ENCODE measurements at regions not wholly inside any gene's neighbourhood (a gene's known extent, or its start where the extent isn't known, plus 50 kb on each side); places are given as distances from the start of the nearest gene placed in this dataset.

DNA sequence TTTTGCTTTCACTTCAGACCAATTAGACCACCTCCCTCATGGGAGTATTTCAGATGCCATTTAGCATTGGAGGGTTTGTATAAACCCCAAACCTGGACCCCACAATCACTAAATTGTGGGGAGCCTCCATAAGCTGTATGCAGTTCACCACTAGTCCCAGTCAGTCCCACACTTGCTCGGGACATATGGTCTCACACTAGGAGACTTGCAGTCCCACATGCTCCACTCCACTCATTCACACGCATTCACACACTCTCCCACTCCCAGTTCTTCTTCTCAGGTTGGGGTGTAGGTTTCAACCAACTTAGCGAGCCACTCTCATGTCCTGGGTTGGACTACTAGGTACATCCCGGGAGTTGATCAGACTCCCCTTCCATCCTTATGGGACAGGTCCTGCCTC is 84.5 kb upstream of the GPR6 start:
- DNase-seq (ENCODE audit: low read depth, low spot score): no peak
- no peak overlapping the region for H3K4me3 ChIP-seq (ENCODE audit: control insufficient read depth in 2 of 3, extremely low read depth in 1 of 3, insufficient read depth in 2 of 3, low read depth in 1 of 3, low read length in 3 of 3)
- no peaks in the 10 kb centered on the region for H4K20me1 ChIP-seq (ENCODE audit: control insufficient read depth, extremely low read depth, insufficient read depth, low read length)
- H3K27ac ChIP-seq (ENCODE audit: control insufficient read depth, insufficient read depth, low read length): no peak overlapping the region
- dilution Hi-C loops (cut with MboI; ENCODE audit: extremely low pct_ligation_motif_present, low sequenced_read_pairs): no loop called here
- no peak for TF ChIP-seq EZH2 (IDR thresholded peaks at IDR 0.05; ENCODE audit: low read length)
- TF ChIP-seq, protein P1, sequence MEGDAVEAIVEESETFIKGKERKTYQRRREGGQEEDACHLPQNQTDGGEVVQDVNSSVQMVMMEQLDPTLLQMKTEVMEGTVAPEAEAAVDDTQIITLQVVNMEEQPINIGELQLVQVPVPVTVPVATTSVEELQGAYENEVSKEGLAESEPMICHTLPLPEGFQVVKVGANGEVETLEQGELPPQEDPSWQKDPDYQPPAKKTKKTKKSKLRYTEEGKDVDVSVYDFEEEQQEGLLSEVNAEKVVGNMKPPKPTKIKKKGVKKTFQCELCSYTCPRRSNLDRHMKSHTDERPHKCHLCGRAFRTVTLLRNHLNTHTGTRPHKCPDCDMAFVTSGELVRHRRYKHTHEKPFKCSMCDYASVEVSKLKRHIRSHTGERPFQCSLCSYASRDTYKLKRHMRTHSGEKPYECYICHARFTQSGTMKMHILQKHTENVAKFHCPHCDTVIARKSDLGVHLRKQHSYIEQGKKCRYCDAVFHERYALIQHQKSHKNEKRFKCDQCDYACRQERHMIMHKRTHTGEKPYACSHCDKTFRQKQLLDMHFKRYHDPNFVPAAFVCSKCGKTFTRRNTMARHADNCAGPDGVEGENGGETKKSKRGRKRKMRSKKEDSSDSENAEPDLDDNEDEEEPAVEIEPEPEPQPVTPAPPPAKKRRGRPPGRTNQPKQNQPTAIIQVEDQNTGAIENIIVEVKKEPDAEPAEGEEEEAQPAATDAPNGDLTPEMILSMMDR (optimal IDR thresholded peaks at IDR 0.05 in 1 of 3, IDR thresholded peaks at IDR 0.05 in 1 of 3, conservative IDR thresholded peaks at IDR 0.05 in 1 of 3; ENCODE audit: extremely low read depth in 1 of 3, insufficient read depth in 2 of 3, low read length in 3 of 3): no peak
- no peaks in the 10 kb centered on the region for H3K9me3 ChIP-seq (ENCODE audit: control insufficient read depth, low read depth, low read length)
- no peaks in the 10 kb centered on the region for H3K27me3 ChIP-seq (ENCODE audit: control insufficient read depth, extremely low read depth, insufficient read depth, low read length)
- H3K9ac ChIP-seq (ENCODE audit: control insufficient read depth, extremely low read depth, insufficient read depth, low read length): no peak overlapping the region
- no peak for FAIRE-seq
- H3K4me2 ChIP-seq (ENCODE audit: control insufficient read depth, extremely low read depth, insufficient read depth, low read depth, low read length): peak overlapping the region; percentile 35
- no peak overlapping the region for H2AFZ ChIP-seq (ENCODE audit: control insufficient read depth, low read length)
- no peaks in the 10 kb centered on the region for H3K36me3 ChIP-seq (ENCODE audit: control insufficient read depth in 2 of 2, extremely low read depth in 1 of 2, insufficient read depth in 2 of 2, low read length in 2 of 2)
- no peaks in the 10 kb centered on the region for H3K9me1 ChIP-seq (ENCODE audit: control insufficient read depth, extremely low read depth, insufficient read depth, low read length)
- H3K79me2 ChIP-seq (ENCODE audit: control insufficient read depth, insufficient read depth, low read length): no peaks in the 10 kb centered on the region
- H3K4me1 ChIP-seq (ENCODE audit: control insufficient read depth, extremely low read depth, insufficient read depth, low read length): peaks cover 15% of the 10 kb centered on the region

DNA sequence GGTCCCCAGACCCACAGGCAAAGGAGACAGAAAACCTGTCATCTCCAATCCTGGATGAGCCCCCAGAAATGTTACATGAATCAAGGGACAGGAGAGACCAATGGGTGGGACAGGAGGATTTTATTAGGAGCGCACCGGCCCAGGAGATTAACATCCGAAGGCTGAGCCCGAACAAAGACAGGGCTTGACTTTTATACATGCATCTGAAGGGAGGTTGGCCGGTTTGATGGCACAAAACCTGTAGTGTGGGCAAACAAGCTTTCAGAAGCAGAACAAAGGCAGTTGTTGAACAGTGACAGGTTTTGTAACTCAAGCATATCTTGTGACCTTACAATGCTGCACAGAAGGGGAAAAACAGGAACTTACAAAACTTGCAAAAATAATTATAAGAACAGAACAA is 83.9 kb upstream of the GPR6 start:
- no peak for FAIRE-seq
- Histone ChIP-seq H2AFZ (ENCODE audit: control insufficient read depth, low read length) (no peak overlapping the region), H3K36me3 (ENCODE audit: control insufficient read depth in 2 of 2, extremely low read depth in 1 of 2, insufficient read depth in 2 of 2, low read length in 2 of 2) (no peaks in the 10 kb centered on the region), H3K4me2 (ENCODE audit: control insufficient read depth, extremely low read depth, insufficient read depth, low read depth, low read length) (no peak overlapping the region), H4K20me1 (ENCODE audit: control insufficient read depth, extremely low read depth, insufficient read depth, low read length) (no peaks in the 10 kb centered on the region), H3K9me1 (ENCODE audit: control insufficient read depth, extremely low read depth, insufficient read depth, low read length) (no peaks in the 10 kb centered on the region), H3K9ac (ENCODE audit: control insufficient read depth, extremely low read depth, insufficient read depth, low read length) (no peak overlapping the region), H3K4me1 (ENCODE audit: control insufficient read depth, extremely low read depth, insufficient read depth, low read length) (peaks cover 15% of the 10 kb centered on the region), H3K9me3 (ENCODE audit: control insufficient read depth, low read depth, low read length) (no peaks in the 10 kb centered on the region), H3K27me3 (ENCODE audit: control insufficient read depth, extremely low read depth, insufficient read depth, low read length) (no peaks in the 10 kb centered on the region), H3K27ac (ENCODE audit: control insufficient read depth, insufficient read depth, low read length) (no peak overlapping the region), H3K79me2 (ENCODE audit: control insufficient read depth, insufficient read depth, low read length) (no peaks in the 10 kb centered on the region), H3K4me3 (ENCODE audit: control insufficient read depth in 2 of 3, extremely low read depth in 1 of 3, insufficient read depth in 2 of 3, low read depth in 1 of 3, low read length in 3 of 3) (no peak overlapping the region)
- dilution Hi-C loops (cut with MboI; ENCODE audit: extremely low pct_ligation_motif_present, low sequenced_read_pairs): no loop called here
- no peak for DNase-seq (ENCODE audit: low read depth, low spot score)
- TF ChIP-seq, protein P1 (optimal IDR thresholded peaks at IDR 0.05 in 1 of 3, IDR thresholded peaks at IDR 0.05 in 1 of 3, conservative IDR thresholded peaks at IDR 0.05 in 1 of 3; ENCODE audit: extremely low read depth in 1 of 3, insufficient read depth in 2 of 3, low read length in 3 of 3): no peak
- TF ChIP-seq EZH2 (IDR thresholded peaks at IDR 0.05; ENCODE audit: low read length): no peak

Measured in keratinocyte (primary cell).